Neural cell (in vitro differentiated cells): ENCODE measurements at regions not wholly inside any gene's neighbourhood (a gene's known extent, or its start where the extent isn't known, plus 50 kb on each side); places are given as distances from the start of the nearest gene placed in this dataset.

Experiments
- CTCF ChIP-seq: fragments of 450-650 bp; IDR thresholded peaks from 2 replicates; pipeline ENCODE4 v1.5.1; 2014; ENCODE audit warnings: antibody characterized with exemption, mild to moderate bottlenecking, moderate library complexity; ENCODE audit not compliant: poor library complexity, severe bottlenecking
- EZH2 ChIP-seq: fragments of 200-600, 300-800 bp; shearing (Covaris generic), sonication (generic); IDR thresholded peaks from 2 replicates; pipeline ENCODE4 v1.6.1; 2014; ENCODE audit warnings: antibody characterized with exemption, low read length, borderline replicate concordance, mild to moderate bottlenecking; ENCODE audit not compliant: insufficient read depth, poor library complexity, severe bottlenecking

GRCh38 chr12:13443028-13443427 is 246.5 kb downstream of the EMP1 start:
- TF ChIP-seq CTCF: no peak
- TF ChIP-seq EZH2: no peak
